Esophagus muscularis mucosa (tissue), 4 donors: ENCODE measurements at regions not wholly inside any gene's neighbourhood (a gene's known extent, or its start where the extent isn't known, plus 50 kb on each side); places are given as distances from the start of the nearest gene placed in this dataset.

Experiments used
- EP300 ChIP-seq: sonication (generic); formaldehyde crosslinking; IDR thresholded peaks from one replicate; pipeline ENCODE4 v1.6.1; 2017; ENCODE audit warnings: antibody characterized with exemption
- POLR2A ChIP-seq: fragments of 450-650 bp; IDR thresholded peaks from one replicate; pipeline ENCODE4 v1.6.1; 2017; ENCODE audit warnings: antibody characterized with exemption, moderate library complexity, mild to moderate bottlenecking, low read depth
- POLR2AphosphoS5 ChIP-seq, 2 donors: sonication (generic); formaldehyde crosslinking; IDR thresholded peaks; one replicate each; pipeline ENCODE4 v1.6.1; 2017; ENCODE audit warnings: antibody characterized with exemption in 2 of 2
- TF ChIP-seq, protein P1 (sequence below), 3 experiments: fragments of 200-600 bp in 2 of 3; fragments of 450-650 bp in 1 of 3; sonication (generic) in 2 of 3; IDR thresholded peaks; one replicate each; pipeline ENCODE4 v1.5.1; 2017 to 2019; ENCODE audit warnings: antibody characterized with exemption in 3 of 3, mild to moderate bottlenecking in 2 of 3, moderate library complexity in 1 of 3

DNA sequence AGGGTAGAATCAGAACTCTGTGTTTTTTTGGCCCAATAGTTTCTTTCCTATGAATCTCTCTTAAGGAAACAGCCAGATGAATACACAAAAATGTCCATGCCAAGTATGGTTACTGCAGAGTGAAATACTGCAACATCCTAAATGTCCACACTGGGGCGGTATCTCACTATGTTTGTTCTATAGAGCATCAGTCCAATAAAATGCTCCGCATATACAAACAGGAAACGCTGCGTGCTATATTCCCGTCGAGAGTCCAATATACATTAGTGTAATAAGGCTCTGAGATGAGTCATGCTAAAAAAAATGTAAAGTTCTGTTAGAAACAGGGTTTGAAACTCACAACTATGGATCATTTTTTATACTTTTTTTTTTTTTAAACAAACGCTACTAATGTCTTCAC is 72.9 kb upstream of the ENOX2 start:
- TF ChIP-seq POLR2A (no peak), POLR2AphosphoS5 (IDR thresholded peaks at IDR 0.05) (no peak), EP300 (no peak)
- TF ChIP-seq, protein P1, sequence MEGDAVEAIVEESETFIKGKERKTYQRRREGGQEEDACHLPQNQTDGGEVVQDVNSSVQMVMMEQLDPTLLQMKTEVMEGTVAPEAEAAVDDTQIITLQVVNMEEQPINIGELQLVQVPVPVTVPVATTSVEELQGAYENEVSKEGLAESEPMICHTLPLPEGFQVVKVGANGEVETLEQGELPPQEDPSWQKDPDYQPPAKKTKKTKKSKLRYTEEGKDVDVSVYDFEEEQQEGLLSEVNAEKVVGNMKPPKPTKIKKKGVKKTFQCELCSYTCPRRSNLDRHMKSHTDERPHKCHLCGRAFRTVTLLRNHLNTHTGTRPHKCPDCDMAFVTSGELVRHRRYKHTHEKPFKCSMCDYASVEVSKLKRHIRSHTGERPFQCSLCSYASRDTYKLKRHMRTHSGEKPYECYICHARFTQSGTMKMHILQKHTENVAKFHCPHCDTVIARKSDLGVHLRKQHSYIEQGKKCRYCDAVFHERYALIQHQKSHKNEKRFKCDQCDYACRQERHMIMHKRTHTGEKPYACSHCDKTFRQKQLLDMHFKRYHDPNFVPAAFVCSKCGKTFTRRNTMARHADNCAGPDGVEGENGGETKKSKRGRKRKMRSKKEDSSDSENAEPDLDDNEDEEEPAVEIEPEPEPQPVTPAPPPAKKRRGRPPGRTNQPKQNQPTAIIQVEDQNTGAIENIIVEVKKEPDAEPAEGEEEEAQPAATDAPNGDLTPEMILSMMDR (IDR thresholded peaks at IDR 0.05) = peak; percentile 30 to 41 (median 35)
